ENCODE measurements at regions not wholly inside any gene's neighbourhood (a gene's known extent, or its start where the extent isn't known, plus 50 kb on each side); places are given as distances from the start of the nearest gene placed in this dataset.

DNA sequence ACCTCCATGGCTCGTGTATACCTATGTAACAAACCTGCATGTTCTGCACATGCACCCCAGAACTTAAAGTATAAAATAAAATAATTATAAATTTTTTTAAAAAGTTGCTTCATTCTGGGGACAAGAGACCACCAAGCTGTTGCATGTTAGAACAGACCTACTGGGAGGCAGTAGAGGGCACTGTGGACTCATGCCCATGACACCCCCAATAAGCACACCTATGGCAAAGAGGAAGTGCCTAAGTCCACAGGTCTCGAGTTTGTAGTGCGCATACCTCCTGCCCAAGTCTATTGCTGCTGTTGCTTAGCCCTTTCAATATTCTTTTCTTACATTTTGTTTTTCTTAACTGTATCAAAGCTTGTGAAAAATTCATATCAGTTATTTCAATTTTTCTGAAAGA lies 267.9 kb upstream of the THBS1 start:
- CTCF ChIA-PET, result no interaction called here
- TF ChIP-seq, protein P1, sequence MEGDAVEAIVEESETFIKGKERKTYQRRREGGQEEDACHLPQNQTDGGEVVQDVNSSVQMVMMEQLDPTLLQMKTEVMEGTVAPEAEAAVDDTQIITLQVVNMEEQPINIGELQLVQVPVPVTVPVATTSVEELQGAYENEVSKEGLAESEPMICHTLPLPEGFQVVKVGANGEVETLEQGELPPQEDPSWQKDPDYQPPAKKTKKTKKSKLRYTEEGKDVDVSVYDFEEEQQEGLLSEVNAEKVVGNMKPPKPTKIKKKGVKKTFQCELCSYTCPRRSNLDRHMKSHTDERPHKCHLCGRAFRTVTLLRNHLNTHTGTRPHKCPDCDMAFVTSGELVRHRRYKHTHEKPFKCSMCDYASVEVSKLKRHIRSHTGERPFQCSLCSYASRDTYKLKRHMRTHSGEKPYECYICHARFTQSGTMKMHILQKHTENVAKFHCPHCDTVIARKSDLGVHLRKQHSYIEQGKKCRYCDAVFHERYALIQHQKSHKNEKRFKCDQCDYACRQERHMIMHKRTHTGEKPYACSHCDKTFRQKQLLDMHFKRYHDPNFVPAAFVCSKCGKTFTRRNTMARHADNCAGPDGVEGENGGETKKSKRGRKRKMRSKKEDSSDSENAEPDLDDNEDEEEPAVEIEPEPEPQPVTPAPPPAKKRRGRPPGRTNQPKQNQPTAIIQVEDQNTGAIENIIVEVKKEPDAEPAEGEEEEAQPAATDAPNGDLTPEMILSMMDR (IDR thresholded peaks at IDR 0.05; ENCODE audit: control extremely low read depth, extremely low read depth, low read depth, missing control alignments), result no peak
- POLR2A ChIA-PET, result no interaction called here

DNA sequence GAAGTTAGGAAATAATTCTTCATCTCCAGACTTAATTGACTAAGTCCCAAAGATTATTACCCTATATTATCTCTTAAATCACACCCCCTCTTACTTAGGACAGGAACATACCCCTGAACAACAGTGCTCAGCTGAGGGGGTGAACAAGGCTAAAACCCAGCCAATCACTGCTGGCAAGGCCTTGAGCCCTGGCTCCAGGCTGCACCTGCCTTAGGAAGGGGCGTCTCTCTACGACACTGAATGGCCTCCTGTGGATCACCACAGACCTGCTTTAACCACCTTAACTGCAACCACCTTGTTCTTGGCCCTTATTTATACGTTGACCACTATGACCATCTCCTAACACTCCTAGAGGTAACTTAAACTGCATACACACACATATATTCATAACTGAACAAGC lies 267.4 kb upstream of the THBS1 start:
- TF ChIP-seq, protein P1 (IDR thresholded peaks at IDR 0.05; ENCODE audit: control extremely low read depth, extremely low read depth, low read depth, missing control alignments), result no peak
- ChIA-PET CTCF (no interaction called here), POLR2A (no interaction called here)
- no peak for DNase-seq (ENCODE audit: extremely low spot score)

More for the DNA sequence above, 267.9 kb upstream of the THBS1 start:
- no peak for DNase-seq (ENCODE audit: extremely low spot score)

- POLR2A ChIA-PET, result no interaction called here
- no peak for DNase-seq (ENCODE audit: extremely low spot score)
- CTCF ChIA-PET, result no interaction called here
- TF ChIP-seq, protein P1 (IDR thresholded peaks at IDR 0.05; ENCODE audit: control extremely low read depth, extremely low read depth, low read depth, missing control alignments), result no peak
Observed at GRCh38 chr15:39313881-39314280, 267.0 kb upstream of the THBS1 start.

- CTCF ChIA-PET, result interaction anchor here (1.4 to 1.9 kb wide), 2 partner anchors 8 to 30 kb away, joined by 4 to 6 read pairs; no protein-coding TSS in a partner anchor
- TF ChIP-seq, protein P1 (IDR thresholded peaks at IDR 0.05; ENCODE audit: control extremely low read depth, extremely low read depth, low read depth, missing control alignments), result no peak
- no peak for DNase-seq (ENCODE audit: extremely low spot score)
- POLR2A ChIA-PET, result no interaction called here
Observed at GRCh38 chr15:39315206-39315850, 265.6 kb upstream of the THBS1 start.

DNA sequence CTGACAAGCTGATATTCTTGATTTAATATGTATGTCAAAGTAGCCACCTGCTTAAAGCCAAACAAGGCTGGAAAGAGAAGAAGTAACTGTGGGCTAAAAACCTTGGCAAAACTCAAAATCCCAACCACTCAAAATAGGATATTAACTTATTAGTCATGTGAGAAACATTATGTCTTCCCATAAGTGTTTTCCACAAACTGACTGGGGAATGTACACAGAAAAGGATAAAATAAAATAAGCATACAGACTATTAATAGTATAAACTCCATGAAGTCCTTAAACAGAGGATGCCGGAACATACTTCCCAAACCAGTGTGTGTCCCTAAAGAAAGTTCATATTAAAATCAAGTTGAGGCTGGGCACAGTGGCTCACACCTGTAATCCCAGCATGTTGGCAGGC lies 263.7 kb upstream of the THBS1 start:
- TF ChIP-seq, protein P1 (IDR thresholded peaks at IDR 0.05; ENCODE audit: control extremely low read depth, extremely low read depth, low read depth, missing control alignments), result no peak
- ChIA-PET POLR2A (no interaction called here), CTCF (no interaction called here)
- no peak for DNase-seq (ENCODE audit: extremely low spot score)

DNA sequence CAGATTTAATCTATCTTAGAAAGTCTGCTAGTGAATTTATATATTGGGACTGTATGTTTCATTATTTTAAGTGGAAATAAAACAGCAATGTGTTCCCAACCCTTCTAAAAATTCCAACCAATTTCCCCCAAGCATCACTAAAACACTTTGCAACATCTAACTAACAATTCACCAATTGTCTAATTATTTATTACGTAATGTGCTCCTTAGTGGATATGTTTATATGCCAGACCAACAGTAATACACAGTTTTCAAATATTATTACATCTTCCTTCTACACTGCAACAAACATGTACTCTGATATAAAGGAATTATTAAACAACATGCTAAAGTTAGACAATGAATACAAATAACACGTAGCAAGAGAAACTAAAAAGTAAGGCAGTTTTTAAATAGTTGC lies 262.6 kb upstream of the THBS1 start:
- ChIA-PET CTCF (no interaction called here), POLR2A (no interaction called here)
- TF ChIP-seq, protein P1 (IDR thresholded peaks at IDR 0.05; ENCODE audit: control extremely low read depth, extremely low read depth, low read depth, missing control alignments), result no peak
- DNase-seq (ENCODE audit: extremely low spot score), result no peak

Measured in GM10248 (cell line).